H1 (cell line): ENCODE measurements at regions not wholly inside any gene's neighbourhood (a gene's known extent, or its start where the extent isn't known, plus 50 kb on each side); places are given as distances from the start of the nearest gene placed in this dataset.

Experiments
- CTCF ChIA-PET: fragments of 300-600 bp; sonication (Branson Sonifier 250); formaldehyde crosslinking; loops from one replicate; lab custom pipeline; 2021; ENCODE audit not compliant: partially characterized antibody; lab: Charles Lee
- POLR2A ChIA-PET: fragments of 300-600 bp; sonication (Branson Sonifier 250); formaldehyde crosslinking; loops from one replicate; lab custom pipeline; 2021; ENCODE audit warnings: inconsistent platforms; ENCODE audit not compliant: partially characterized antibody; lab: Charles Lee
- DNase-seq, 2 experiments: peaks; one replicate each; pipeline versions ENCODE4 v3.0.0 to v3.0.0-alpha.2; 2010 to 2022; ENCODE audit warnings: low spot score in 2 of 2, low read depth in 1 of 2, mixed read lengths in 1 of 2
- FAIRE-seq: peaks from 2 replicates; lab custom pipeline; 2011; peaks lifted over from hg19 to GRCh38; lab: Jason Lieb, UNC
- H2AFZ ChIP-seq: 2 replicates; pipeline ENCODE4 v1.8.1; 2012; ENCODE audit warnings: low read length, inconsistent platforms
- H2AK5ac ChIP-seq: 2 replicates; pipeline ENCODE4 v1.6.1; 2013; ENCODE audit warnings: low read depth, low read length
- H2BK120ac ChIP-seq: replicated peaks from 2 replicates; pipeline ENCODE3; 2013; ENCODE audit warnings: low read depth, low read length, inconsistent platforms
- H2BK12ac ChIP-seq: 2 replicates; pipeline ENCODE4 v1.6.1; 2013; ENCODE audit warnings: low read depth, low read length
- H2BK15ac ChIP-seq: 2 replicates; pipeline ENCODE4 v1.6.1; 2013; ENCODE audit warnings: low read length
- H2BK20ac ChIP-seq: 2 replicates; pipeline ENCODE4 v1.6.1; 2013; ENCODE audit warnings: low read length
- H2BK5ac ChIP-seq: 2 replicates; pipeline ENCODE4 v1.6.1; 2013; ENCODE audit warnings: low read depth, low read length
- H3K14ac ChIP-seq: 2 replicates; pipeline ENCODE4 v1.6.1; 2013; ENCODE audit warnings: inconsistent platforms; ENCODE audit not compliant: insufficient read length
- H3K18ac ChIP-seq: 2 replicates; pipeline ENCODE4 v1.6.1; 2013; ENCODE audit warnings: low read length; ENCODE audit errors: extremely low read depth
- H3K23ac ChIP-seq: 2 replicates; pipeline ENCODE4 v1.6.1; 2013; ENCODE audit warnings: inconsistent platforms; ENCODE audit not compliant: insufficient read length
- H3K23me2 ChIP-seq: 2 replicates; pipeline ENCODE4 v1.6.1; 2013; ENCODE audit warnings: low read depth, low read length
- H3K27ac ChIP-seq: 2 replicates; pipeline ENCODE4 v1.6.1; 2011; ENCODE audit warnings: low read depth, low read length, inconsistent platforms
- H3K27me3 ChIP-seq, 4 experiments: replicated peaks in 1 of 4; 1 replicate in 1 of 4; 2 replicates in 3 of 4; pipeline versions ENCODE4 v1.6.1 to v1.8.1; 2011 to 2013; ENCODE audit warnings: low read length in 3 of 4, mild to moderate bottlenecking in 3 of 4, inconsistent platforms in 2 of 4, mixed read lengths in 2 of 4, moderate library complexity in 1 of 4; ENCODE audit not compliant: control insufficient read depth in 3 of 4, insufficient read depth in 3 of 4; ENCODE audit errors: extremely low read depth in 1 of 4
- H3K36me3 ChIP-seq, 4 experiments: 2 replicates each; pipeline versions ENCODE4 v1.6.1 to v1.8.1; 2011 to 2013; ENCODE audit warnings: mild to moderate bottlenecking in 4 of 4, low read length in 3 of 4, moderate library complexity in 2 of 4, control low read depth in 1 of 4, inconsistent platforms in 1 of 4; ENCODE audit not compliant: insufficient read depth in 4 of 4, control insufficient read depth in 2 of 4
- H3K4ac ChIP-seq: replicated peaks from 2 replicates; pipeline ENCODE3; 2013; ENCODE audit warnings: low read length, low read depth, mixed read lengths, inconsistent platforms; ENCODE audit not compliant: insufficient read length
- H3K4me1 ChIP-seq, 4 experiments: replicated peaks in 1 of 4; 1 replicate in 1 of 4; 2 replicates in 3 of 4; pipeline versions ENCODE4 v1.6.1 to v1.8.1; 2011 to 2013; ENCODE audit warnings: low read length in 3 of 4, inconsistent platforms in 2 of 4, mixed read lengths in 1 of 4; ENCODE audit not compliant: insufficient read depth in 4 of 4, control insufficient read depth in 3 of 4
- H3K4me2 ChIP-seq, 2 experiments: 2 replicates each; pipeline versions ENCODE4 v1.6.1 to v1.8.1; 2011 to 2013; ENCODE audit warnings: low read depth in 2 of 2, low read length in 2 of 2, control low read depth in 1 of 2, inconsistent platforms in 1 of 2, mild to moderate bottlenecking in 1 of 2; ENCODE audit not compliant: insufficient read depth in 1 of 2
- H3K4me3 ChIP-seq, 4 experiments: fragments of 200-600, 300-600 bp in 1 of 4; sonication (generic), shearing (Covaris generic), sonication (Bioruptor Twin) in 1 of 4; 2 replicates each; pipeline versions ENCODE4 v1.5.1 to v1.8.1; 2011 to 2016; ENCODE audit warnings: low read length in 4 of 4, low read depth in 3 of 4, control low read depth in 2 of 4, inconsistent platforms in 2 of 4, mild to moderate bottlenecking in 2 of 4, mixed read lengths in 1 of 4, moderate library complexity in 1 of 4; ENCODE audit not compliant: insufficient read depth in 2 of 4; ENCODE audit errors: extremely low read depth in 1 of 4
- H3K56ac ChIP-seq: replicated peaks from 2 replicates; pipeline ENCODE3; 2013; ENCODE audit warnings: low read depth, mild to moderate bottlenecking, mixed read lengths, low read length, inconsistent platforms; ENCODE audit not compliant: insufficient read length
- H3K79me1 ChIP-seq: 2 replicates; pipeline ENCODE4 v1.6.1; 2013; ENCODE audit warnings: low read depth, low read length, control low read depth
- H3K79me2 ChIP-seq, 2 experiments: 2 replicates each; pipeline versions ENCODE4 v1.6.1 to v1.8.1; 2012 to 2013; ENCODE audit warnings: low read length in 2 of 2, mild to moderate bottlenecking in 2 of 2, inconsistent platforms in 1 of 2; ENCODE audit not compliant: insufficient read depth in 2 of 2, control insufficient read depth in 1 of 2
- H3K9ac ChIP-seq, 4 experiments: replicated peaks in 1 of 4; 1 replicate in 1 of 4; 2 replicates in 3 of 4; pipeline versions ENCODE4 v1.6.1 to v1.8.1; 2011 to 2013; ENCODE audit warnings: low read depth in 3 of 4, low read length in 3 of 4, control low read depth in 2 of 4, mild to moderate bottlenecking in 2 of 4, moderate library complexity in 2 of 4, inconsistent platforms in 1 of 4; ENCODE audit errors: extremely low read depth in 1 of 4
- H3K9me3 ChIP-seq, 2 experiments: 2 replicates each; pipeline versions ENCODE4 v1.6.1 to v1.8.1; 2012 to 2013; ENCODE audit warnings: mild to moderate bottlenecking in 2 of 2, moderate library complexity in 2 of 2, control low read depth in 1 of 2, inconsistent platforms in 1 of 2, low read depth in 1 of 2, low read length in 1 of 2, mixed read lengths in 1 of 2; ENCODE audit not compliant: insufficient read depth in 2 of 2
- H4K20me1 ChIP-seq, 2 experiments: replicated peaks in 1 of 2; 2 replicates each; pipeline versions ENCODE3 to v1.8.1; 2011 to 2013; ENCODE audit warnings: inconsistent platforms in 2 of 2, low read length in 2 of 2, mild to moderate bottlenecking in 1 of 2; ENCODE audit not compliant: insufficient read depth in 2 of 2, control insufficient read depth in 1 of 2
- H4K5ac ChIP-seq: 2 replicates; pipeline ENCODE4 v1.6.1; 2013; ENCODE audit warnings: low read length, low read depth, mixed read lengths, inconsistent platforms; ENCODE audit not compliant: insufficient read length
- H4K8ac ChIP-seq: 2 replicates; pipeline ENCODE4 v1.8.0; 2013; ENCODE audit warnings: mild to moderate bottlenecking, moderate library complexity, low read length, inconsistent platforms; ENCODE audit not compliant: insufficient read depth; ENCODE audit errors: extremely low read depth
- H4K91ac ChIP-seq: replicated peaks from 2 replicates; pipeline ENCODE3; 2013; ENCODE audit warnings: low read length, mixed read lengths, inconsistent platforms; ENCODE audit not compliant: insufficient read length
- CBX5 ChIP-seq: fragments of 300-800, 300-1000 bp; sonication (generic); IDR thresholded peaks from 2 replicates; pipeline ENCODE4 v1.7.1; 2016; ENCODE audit warnings: antibody characterized with exemption, low read length, low read depth
- CHD2 ChIP-seq: IDR thresholded peaks from 2 replicates; pipeline ENCODE4 v1.6.1; 2012; ENCODE audit warnings: low read length, improper control_type of control experiment
- CTCF ChIP-seq, 3 experiments: IDR thresholded peaks; 1 replicate in 2 of 3; 2 replicates in 1 of 3; pipeline versions ENCODE4 v1.5.1 to v1.6.1; 2011; ENCODE audit warnings: low read length in 3 of 3, mild to moderate bottlenecking in 3 of 3, inconsistent platforms in 2 of 3, low read depth in 1 of 3, moderate library complexity in 1 of 3; ENCODE audit not compliant: insufficient read depth in 1 of 3; ENCODE audit errors: control extremely low read depth in 1 of 3
- HDAC2 ChIP-seq, 2 experiments: fragments of 300-600 bp in 1 of 2; sonication (generic) in 1 of 2; IDR thresholded peaks; 2 replicates each; pipeline ENCODE4 v1.6.1; 2011 to 2012; ENCODE audit warnings: low read depth in 2 of 2, low read length in 2 of 2, mild to moderate bottlenecking in 2 of 2, moderate library complexity in 2 of 2, borderline replicate concordance in 1 of 2, inconsistent platforms in 1 of 2
- POLR2AphosphoS5 ChIP-seq: IDR thresholded peaks from 2 replicates; pipeline ENCODE4 v1.6.1; 2011; ENCODE audit warnings: low read depth, low read length
- SIN3A ChIP-seq, 2 experiments: IDR thresholded peaks in 1 of 2; conservative IDR thresholded peaks in 1 of 2; 2 replicates each; pipeline ENCODE4 v1.6.1; 2011 to 2012; ENCODE audit warnings: low read length in 2 of 2, improper control_type of control experiment in 1 of 2, low read depth in 1 of 2, mild to moderate bottlenecking in 1 of 2
- SIX5 ChIP-seq: IDR thresholded peaks from 2 replicates; pipeline ENCODE4 v1.6.1; 2011; ENCODE audit warnings: mild to moderate bottlenecking, low read depth, low read length
- TAF1 ChIP-seq: IDR thresholded peaks from 2 replicates; pipeline ENCODE4 v1.6.1; 2011; ENCODE audit warnings: mild to moderate bottlenecking, low read depth, low read length
- TBP ChIP-seq: IDR thresholded peaks from 2 replicates; pipeline ENCODE4 v1.6.1; 2011; ENCODE audit warnings: low read depth, low read length, improper control_type of control experiment
- TCF12 ChIP-seq: IDR thresholded peaks from 2 replicates; pipeline ENCODE4 v1.6.1; 2011; ENCODE audit warnings: low read depth, mild to moderate bottlenecking, low read length
- WGBS, 2 experiments: shearing (Covaris generic) in 1 of 2; methylation state at CpG; one replicate each; pipeline versions ENCODE4 v1.1.6 to v1.1.7; 2013 to 2015; ENCODE audit warnings: low lambda C conversion rate in 2 of 2, mixed read lengths in 2 of 2, inconsistent platforms in 1 of 2, low coverage in 1 of 2, missing lambda C conversion rate in 1 of 2; ENCODE audit not compliant: insufficient replicate concordance in 2 of 2, insufficient coverage in 1 of 2, insufficient read length in 1 of 2; ENCODE audit errors: extremely low coverage in 1 of 2, missing lambda C conversion rate in 1 of 2; 5-methylcytosine and 5-hydroxymethylcytosine counted together

- no peaks in the 10 kb centered on the region for H3K23me2 ChIP-seq
- no peaks in the 10 kb centered on the region for H3K4me1 ChIP-seq
- H4K91ac ChIP-seq = no peak overlapping the region
- no peaks in the 10 kb centered on the region for H3K79me1 ChIP-seq
- H3K56ac ChIP-seq = no peak overlapping the region
- H3K79me2 ChIP-seq = no peaks in the 10 kb centered on the region
- no peak overlapping the region for H3K4me2 ChIP-seq
- H4K20me1 ChIP-seq = no peaks in the 10 kb centered on the region
- H3K14ac ChIP-seq = no peak overlapping the region
- H3K4me3 ChIP-seq = no peak overlapping the region
- H4K8ac ChIP-seq = no peak overlapping the region
- H2BK120ac ChIP-seq = no peak overlapping the region
- H3K36me3 ChIP-seq = no peaks in the 10 kb centered on the region
- H2BK15ac ChIP-seq = no peak overlapping the region
- H2AFZ ChIP-seq = no peak overlapping the region
- no peak overlapping the region for H3K9ac ChIP-seq
- no peak overlapping the region for H2BK12ac ChIP-seq
- no peak for FAIRE-seq
- H3K9me3 ChIP-seq = no peaks in the 10 kb centered on the region
- POLR2A ChIA-PET = no interaction called here
- H3K23ac ChIP-seq = no peak overlapping the region
- CTCF ChIA-PET = interaction anchor here (0.8 to 1.3 kb wide), 3 partner anchors 10 to 242 kb away, joined by 3 to 4 read pairs (median 3); no protein-coding TSS in a partner anchor
- no peak overlapping the region for H3K27ac ChIP-seq
- no peak overlapping the region for H2BK20ac ChIP-seq
- H4K5ac ChIP-seq = no peak overlapping the region
- H3K18ac ChIP-seq = no peak overlapping the region
- no peak overlapping the region for H3K4ac ChIP-seq
- WGBS, 2 experiments = 94% methylated on average over 8 of the region's 8 CpGs; no CpG with 5 or more reads in 1 of the 2 experiments
- no peak for DNase-seq
- H2BK5ac ChIP-seq = no peak overlapping the region
- no peak overlapping the region for H2AK5ac ChIP-seq
- no peaks in the 10 kb centered on the region for H3K27me3 ChIP-seq
- TF ChIP-seq TCF12 = no peak
- TF ChIP-seq TBP = no peak
- no peak for TF ChIP-seq POLR2AphosphoS5
- TF ChIP-seq SIX5 = no peak
- no peak for TF ChIP-seq HDAC2 (IDR thresholded peaks at IDR 0.05; ENCODE audit: borderline replicate concordance in 1 of 2, low read depth in 2 of 2, low read length in 2 of 2)
- TF ChIP-seq CTCF (IDR thresholded peaks at IDR 0.05; ENCODE audit: control extremely low read depth in 1 of 3, insufficient read depth in 1 of 3, low read depth in 1 of 3, low read length in 3 of 3) = no peak
- TF ChIP-seq TAF1 = no peak
- no peak for TF ChIP-seq CHD2
- no peak for TF ChIP-seq SIN3A (conservative IDR thresholded peaks at IDR 0.05 in 1 of 2, IDR thresholded peaks at IDR 0.05 in 1 of 2; ENCODE audit: low read depth in 1 of 2, low read length in 2 of 2)
- TF ChIP-seq CBX5 = no peak
These were observed 482.7 kb upstream of the SETBP1 start for GRCh38 chr18:44197832-44198611.
